Breast epithelium (tissue), 3 donors: ENCODE measurements at regions not wholly inside any gene's neighbourhood (a gene's known extent, or its start where the extent isn't known, plus 50 kb on each side); places are given as distances from the start of the nearest gene placed in this dataset.

Source experiments
- POLR2AphosphoS5 ChIP-seq, 3 donors: sonication (generic); formaldehyde crosslinking; IDR thresholded peaks; one replicate each; pipeline ENCODE4 v1.6.1; 2017; ENCODE audit warnings: antibody characterized with exemption in 3 of 3
- TF ChIP-seq, protein P1 (sequence below), 3 donors: fragments of 450-650 bp; IDR thresholded peaks; one replicate each; pipeline ENCODE4 v1.5.1; 2016 to 2017; ENCODE audit warnings: antibody characterized with exemption in 3 of 3, mild to moderate bottlenecking in 3 of 3, moderate library complexity in 3 of 3

DNA sequence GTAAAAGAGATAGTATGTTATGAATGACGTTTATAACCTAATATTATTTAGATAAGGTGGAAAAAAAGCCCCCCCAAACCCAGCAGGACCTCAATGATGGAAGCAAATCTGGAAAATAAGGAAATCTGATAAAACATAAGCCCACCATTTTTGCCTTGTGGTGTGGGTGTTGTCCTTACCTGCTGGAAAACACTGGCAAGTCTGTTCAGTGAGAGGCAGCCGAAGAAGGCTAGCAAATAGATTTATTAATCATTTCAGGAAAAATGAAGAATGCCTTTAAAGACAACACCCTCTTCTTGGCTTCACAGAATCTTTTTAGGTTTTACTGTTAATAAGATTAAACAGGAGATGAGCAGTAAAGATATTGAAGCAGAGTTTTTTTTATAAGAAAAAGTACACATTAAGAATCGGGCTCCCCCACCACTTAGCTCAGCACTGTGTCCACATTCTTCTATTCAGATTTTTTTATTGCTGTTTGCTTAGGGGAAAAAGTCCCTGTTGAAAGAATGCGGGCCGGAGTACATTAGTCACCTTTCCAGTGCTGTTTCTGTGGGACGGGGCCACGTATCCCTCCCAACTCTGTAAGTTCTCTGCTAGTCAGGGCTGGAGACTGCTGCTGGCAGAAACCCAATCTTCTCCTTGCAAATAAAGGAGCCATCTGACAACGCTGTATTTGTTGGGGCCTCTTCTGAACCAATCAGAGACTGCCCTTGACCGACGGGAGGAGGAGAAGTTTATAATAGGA is 104.1 kb downstream of the EVX1 start:
- TF ChIP-seq, protein P1, sequence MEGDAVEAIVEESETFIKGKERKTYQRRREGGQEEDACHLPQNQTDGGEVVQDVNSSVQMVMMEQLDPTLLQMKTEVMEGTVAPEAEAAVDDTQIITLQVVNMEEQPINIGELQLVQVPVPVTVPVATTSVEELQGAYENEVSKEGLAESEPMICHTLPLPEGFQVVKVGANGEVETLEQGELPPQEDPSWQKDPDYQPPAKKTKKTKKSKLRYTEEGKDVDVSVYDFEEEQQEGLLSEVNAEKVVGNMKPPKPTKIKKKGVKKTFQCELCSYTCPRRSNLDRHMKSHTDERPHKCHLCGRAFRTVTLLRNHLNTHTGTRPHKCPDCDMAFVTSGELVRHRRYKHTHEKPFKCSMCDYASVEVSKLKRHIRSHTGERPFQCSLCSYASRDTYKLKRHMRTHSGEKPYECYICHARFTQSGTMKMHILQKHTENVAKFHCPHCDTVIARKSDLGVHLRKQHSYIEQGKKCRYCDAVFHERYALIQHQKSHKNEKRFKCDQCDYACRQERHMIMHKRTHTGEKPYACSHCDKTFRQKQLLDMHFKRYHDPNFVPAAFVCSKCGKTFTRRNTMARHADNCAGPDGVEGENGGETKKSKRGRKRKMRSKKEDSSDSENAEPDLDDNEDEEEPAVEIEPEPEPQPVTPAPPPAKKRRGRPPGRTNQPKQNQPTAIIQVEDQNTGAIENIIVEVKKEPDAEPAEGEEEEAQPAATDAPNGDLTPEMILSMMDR (IDR thresholded peaks at IDR 0.05), result no peak
- no peak for TF ChIP-seq POLR2AphosphoS5 (IDR thresholded peaks at IDR 0.05)
